ENCODE measurements at regions not wholly inside any gene's neighbourhood (a gene's known extent, or its start where the extent isn't known, plus 50 kb on each side); places are given as distances from the start of the nearest gene placed in this dataset.
A peak's percentile ranks its signal among the peaks of the same experiment; 100 is the strongest.

DNA sequence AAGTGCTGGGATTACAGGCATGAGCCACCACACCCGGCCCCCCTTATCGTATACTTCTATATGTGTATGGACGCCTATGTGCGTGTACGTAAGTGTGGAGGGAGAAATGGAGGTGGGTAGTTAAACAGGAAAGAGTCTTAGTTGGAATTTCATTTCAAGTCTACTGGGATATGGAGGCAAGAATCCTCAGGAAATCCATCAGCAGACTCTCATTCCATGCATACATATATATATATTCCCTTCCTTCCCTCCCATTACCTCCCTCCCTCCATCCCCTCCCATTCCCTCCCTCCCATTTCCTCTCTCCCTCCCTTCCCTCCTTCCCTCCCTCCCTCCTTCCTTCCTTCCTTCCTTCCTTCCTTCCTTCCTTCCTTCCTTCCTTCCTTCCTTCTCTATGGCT is 391.7 kb upstream of the RBFOX1 start:
- DNase-seq = no peak

GRCh38 chr16:6937641-6938040 is 395.0 kb upstream of the RBFOX1 start:
- no peak for DNase-seq

DNA sequence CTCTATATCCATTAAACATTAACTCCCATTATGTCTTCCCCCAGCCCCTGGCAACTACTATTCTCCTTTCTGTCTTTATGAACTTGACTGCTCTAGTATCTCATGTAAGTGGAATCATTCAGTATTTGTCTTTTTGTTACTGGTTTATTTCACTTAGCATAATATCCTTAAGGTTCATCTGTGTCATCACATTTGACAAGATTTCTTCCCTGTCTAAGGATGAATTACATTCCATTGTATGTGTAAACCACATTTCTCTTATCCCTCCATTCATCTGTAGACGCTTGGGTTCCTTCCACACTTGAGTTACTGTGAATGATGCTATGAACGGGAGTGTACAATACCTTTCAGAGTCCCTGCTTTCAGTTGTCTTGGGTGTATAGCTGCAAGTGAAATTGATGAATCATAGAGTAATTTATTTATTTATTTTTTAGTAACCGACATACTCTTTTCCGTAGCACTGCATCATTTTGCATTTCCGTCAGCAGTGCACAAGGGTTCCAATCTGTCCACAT is 399.7 kb upstream of the RBFOX1 start:
- no peak for DNase-seq

GRCh38 chr16:6929868-6930267 is 402.8 kb upstream of the RBFOX1 start:
- DNase-seq = no peak

GRCh38 chr16:6926762-6927161 is 405.9 kb upstream of the RBFOX1 start:
- DNase-seq = no peak

DNA sequence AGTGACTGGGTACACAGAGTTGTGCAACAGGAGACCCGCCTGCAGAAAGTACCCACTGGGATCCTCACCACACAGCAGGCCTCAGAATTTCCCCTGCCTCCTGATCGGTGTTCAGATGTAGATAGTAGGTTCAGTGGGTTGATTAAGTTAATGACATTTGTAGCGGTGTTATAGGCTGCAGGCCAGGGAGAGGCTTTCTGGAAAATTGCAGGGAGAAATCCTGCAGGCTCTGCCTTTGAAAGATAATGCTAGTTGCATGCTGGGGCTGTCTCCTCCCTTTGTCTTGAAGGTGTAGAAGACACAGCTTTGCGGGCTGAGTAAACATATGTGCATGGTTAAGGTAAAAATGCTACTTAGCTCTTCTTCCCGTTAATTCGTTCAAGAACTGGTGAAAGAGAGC is 406.3 kb upstream of the RBFOX1 start:
- no peak for DNase-seq

DNA sequence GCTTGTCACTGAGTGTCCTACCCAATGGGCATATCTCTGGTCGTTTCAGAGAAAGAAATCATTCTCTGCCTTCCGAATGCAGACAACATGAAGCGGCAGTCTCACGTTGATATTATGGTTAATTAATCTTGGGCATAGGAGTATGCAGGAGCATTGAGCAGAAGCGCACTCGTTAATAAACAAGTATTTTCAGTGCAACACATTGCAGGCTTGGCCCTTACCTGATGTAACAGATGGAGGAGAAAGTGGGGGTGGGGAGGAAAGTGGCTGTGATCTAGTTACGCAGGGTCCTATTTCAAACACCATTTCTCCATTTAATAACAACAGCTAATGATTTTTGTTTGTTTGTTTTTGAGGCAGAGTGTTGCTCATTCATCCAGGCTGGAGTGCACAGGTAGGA is 414.0 kb upstream of the RBFOX1 start:
- no peak for DNase-seq

DNA sequence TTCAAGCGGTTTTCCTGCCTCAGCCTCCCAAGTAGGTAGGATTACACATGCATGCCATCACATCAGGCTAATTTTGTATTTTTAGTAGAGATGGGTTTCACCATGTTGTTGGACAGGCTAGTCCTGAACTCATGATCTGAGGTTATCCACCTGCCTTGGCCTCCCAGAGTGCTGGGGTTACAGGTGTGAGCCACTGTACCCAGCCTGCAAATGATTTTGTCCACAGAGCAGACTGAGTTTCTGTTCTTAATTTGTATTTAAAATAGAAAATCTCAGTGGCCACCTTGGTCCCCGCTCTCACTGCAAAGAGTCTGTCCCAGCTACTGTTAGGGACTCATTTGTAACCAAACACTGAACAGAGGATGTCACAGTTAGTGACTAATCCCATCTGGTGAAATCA is 415.7 kb upstream of the RBFOX1 start:
- no peak for DNase-seq

- DNase-seq = peak in 3 of 56 donors; percentile 0 to 7 (median 0)
These were observed 419.1 kb upstream of the RBFOX1 start for GRCh38 chr16:6913566-6913965.

- no peak for DNase-seq
These were observed 422.3 kb upstream of the RBFOX1 start for GRCh38 chr16:6910301-6910700.

DNA sequence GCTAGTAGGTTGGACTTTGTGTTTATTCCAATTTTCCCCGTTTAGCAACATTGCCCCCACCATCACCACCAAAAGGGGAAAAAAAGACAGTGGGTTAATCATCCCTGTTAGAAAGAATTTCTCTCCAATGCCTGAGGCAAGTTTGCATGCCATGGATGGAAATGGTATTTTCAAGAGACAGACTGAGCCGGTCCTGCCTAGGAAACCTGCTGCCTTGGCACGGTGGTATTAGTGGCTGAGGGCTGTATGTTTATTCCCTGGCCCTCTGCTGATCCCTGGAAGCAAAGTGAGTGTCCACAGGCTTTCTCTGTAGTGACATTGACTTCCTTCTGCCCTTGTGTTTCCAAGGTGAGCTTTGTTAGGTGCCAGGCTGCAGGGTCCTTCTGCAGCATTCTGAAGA is 427.0 kb upstream of the RBFOX1 start:
- no peak for DNase-seq

- no peak for DNase-seq
These were observed 429.0 kb upstream of the RBFOX1 start for GRCh38 chr16:6903671-6904070.

DNA sequence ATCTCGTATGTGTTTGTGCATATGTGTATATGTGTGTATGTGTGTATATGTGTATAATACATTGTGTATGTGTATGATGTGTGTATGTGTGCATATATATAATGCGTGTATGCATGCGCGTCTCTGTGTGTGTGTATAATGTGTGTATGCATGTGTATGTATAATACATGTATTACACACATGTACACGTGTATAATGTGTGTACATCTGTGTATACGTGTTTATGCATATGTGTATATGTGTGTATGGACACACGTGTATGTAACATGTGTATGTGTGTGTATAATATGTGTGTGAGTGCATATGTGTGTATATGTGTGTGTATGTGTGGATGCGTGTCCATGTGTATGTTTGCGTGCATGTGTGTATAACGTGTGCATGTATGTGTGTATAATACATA is 433.7 kb upstream of the RBFOX1 start:
- DNase-seq = no peak

GRCh38 chr16:6897876-6898485 is 434.7 kb upstream of the RBFOX1 start:
- no peak for DNase-seq

- DNase-seq = no peak
These were observed 439.7 kb upstream of the RBFOX1 start for GRCh38 chr16:6892966-6893365.

- DNase-seq = no peak
These were observed 441.1 kb upstream of the RBFOX1 start for GRCh38 chr16:6891496-6891895.

- no peak for DNase-seq
These were observed 444.1 kb upstream of the RBFOX1 start for GRCh38 chr16:6888531-6888930.

DNA sequence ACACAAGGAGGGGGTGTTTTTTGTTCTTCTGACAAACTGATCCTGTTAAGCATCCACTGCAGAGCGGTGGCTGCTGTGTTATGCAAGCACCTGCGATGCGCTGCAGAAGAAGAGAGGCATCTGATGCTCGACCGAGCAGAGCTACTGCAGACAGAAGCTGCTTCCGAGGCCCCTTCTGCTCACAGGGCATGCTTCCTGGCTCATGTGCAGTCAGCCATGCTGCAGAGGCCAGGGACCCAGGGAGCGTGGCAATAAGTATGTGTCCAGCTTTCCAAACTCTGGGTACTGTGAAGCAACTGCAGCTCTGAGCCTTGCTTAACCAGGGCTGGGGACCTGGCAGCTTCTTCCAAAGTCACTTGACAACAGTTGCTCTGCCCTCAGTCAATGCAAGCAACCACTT is 448.6 kb upstream of the RBFOX1 start:
- peak in 28 of 56 donors; percentile 3 to 66 (median 19) for DNase-seq

DNA sequence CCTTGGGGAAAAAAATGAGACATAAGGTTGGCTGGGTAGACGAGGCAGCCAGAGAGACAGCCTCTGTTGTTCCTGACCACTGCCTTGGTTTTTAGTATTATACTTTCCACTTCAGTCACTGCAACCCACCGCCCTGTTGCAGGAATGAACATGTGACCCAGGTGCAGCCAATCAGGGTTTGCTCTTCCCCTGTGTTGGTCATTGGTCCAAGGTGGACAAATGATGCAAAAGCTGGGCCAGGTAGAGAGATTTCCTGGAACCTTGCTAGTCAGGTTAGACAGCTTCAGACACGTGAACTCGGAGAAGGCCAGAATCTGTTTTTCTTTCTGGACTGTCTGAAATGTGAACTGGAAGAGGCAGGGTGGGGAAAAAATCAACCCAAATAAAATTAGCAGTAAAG is 452.4 kb upstream of the RBFOX1 start:
- no peak for DNase-seq

- no peak for DNase-seq
These were observed 468.0 kb upstream of the RBFOX1 start for GRCh38 chr16:6864671-6865070.

DNA sequence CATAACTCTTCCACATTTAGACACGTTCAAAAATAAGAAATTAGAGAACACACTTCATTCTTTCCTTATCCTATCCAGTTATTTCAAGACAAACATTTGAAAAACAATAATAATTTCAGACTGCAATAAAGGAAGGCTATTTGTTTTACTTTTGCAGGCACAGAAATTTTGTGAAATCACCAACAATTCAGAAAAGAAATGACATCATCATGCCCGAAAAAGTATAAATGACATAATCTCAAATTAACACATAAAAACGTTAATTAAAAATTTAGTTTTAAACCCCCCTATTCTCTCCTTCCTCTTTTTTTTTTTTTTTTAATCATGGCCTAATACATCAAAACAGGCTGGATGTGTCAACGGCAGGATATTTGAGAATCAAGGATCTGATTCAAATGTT is 468.4 kb upstream of the RBFOX1 start:
- no peak for DNase-seq

- DNase-seq = no peak
These were observed 469.5 kb upstream of the RBFOX1 start for GRCh38 chr16:6863135-6863534.

- no peak for DNase-seq
These were observed 470.7 kb upstream of the RBFOX1 start for GRCh38 chr16:6861815-6862477.

Measured in nucleus accumbens (tissue), 56 donors.